Loucy (cell line): ENCODE measurements at regions not wholly inside any gene's neighbourhood (a gene's known extent, or its start where the extent isn't known, plus 50 kb on each side); places are given as distances from the start of the nearest gene placed in this dataset.

Experiments used
- H2AFZ ChIP-seq: fragments of 200-600 bp; sonication (generic); 2 replicates; pipeline ENCODE4 v1.6.0; 2016; ENCODE audit warnings: antibody characterized with exemption, mild to moderate bottlenecking, low read length, moderate library complexity
- H3F3A ChIP-seq: fragments of 200-600 bp; 2 replicates; pipeline ENCODE4 v1.6.0; 2016; ENCODE audit warnings: antibody characterized with exemption, low read depth, mild to moderate bottlenecking
- H3K27me3 ChIP-seq: fragments of 200-600 bp; sonication (generic); 2 replicates; pipeline ENCODE4 v1.6.1; 2014; ENCODE audit warnings: low read length, mild to moderate bottlenecking; ENCODE audit not compliant: insufficient read depth, poor library complexity, severe bottlenecking
- H3K36me3 ChIP-seq: fragments of 200-600 bp; sonication (generic); 2 replicates; pipeline ENCODE4 v1.6.1; 2016; ENCODE audit warnings: low read length; ENCODE audit not compliant: insufficient read depth
- H3K4me1 ChIP-seq: fragments of 200-600 bp; sonication (generic); 2 replicates; pipeline ENCODE4 v1.5.1; 2014; ENCODE audit warnings: low read length, mild to moderate bottlenecking; ENCODE audit not compliant: insufficient read depth, poor library complexity, severe bottlenecking
- H3K4me2 ChIP-seq: fragments of 200-600 bp; sonication (generic); 2 replicates; pipeline ENCODE4 v1.6.0; 2014; ENCODE audit warnings: antibody characterized with exemption, low read length, low read depth, mild to moderate bottlenecking; ENCODE audit not compliant: poor library complexity, severe bottlenecking
- H3K4me3 ChIP-seq: fragments of 200-600 bp; sonication (generic); 2 replicates; pipeline ENCODE4 v1.5.1; 2014; ENCODE audit warnings: low read length, mild to moderate bottlenecking, mixed read lengths; ENCODE audit not compliant: poor library complexity, severe bottlenecking
- H3K79me2 ChIP-seq: fragments of 200-600 bp; sonication (generic); 2 replicates; pipeline ENCODE4 v1.6.1; 2014; ENCODE audit warnings: low read length; ENCODE audit not compliant: insufficient read depth
- H3K9ac ChIP-seq: fragments of 200-600 bp; sonication (generic); 2 replicates; pipeline ENCODE4 v1.6.0; 2014; ENCODE audit warnings: mild to moderate bottlenecking, low read depth, low read length, moderate library complexity; ENCODE audit not compliant: poor library complexity, severe bottlenecking
- H3K9me2 ChIP-seq: fragments of 200-600 bp; sonication (generic); replicated peaks from 2 replicates; pipeline ENCODE4 v1.6.1; 2016; ENCODE audit warnings: low read depth, low read length, mixed read lengths
- H3K9me3 ChIP-seq: fragments of 200-600 bp; sonication (generic); 2 replicates; pipeline ENCODE4 v1.6.1; 2014; ENCODE audit warnings: mild to moderate bottlenecking, antibody characterized with exemption, low read length, low read depth; ENCODE audit not compliant: insufficient read depth
- H4K20me1 ChIP-seq: fragments of 200-600 bp; sonication (generic); 2 replicates; pipeline ENCODE4 v1.6.0; 2014; ENCODE audit warnings: antibody characterized with exemption, low read length, mild to moderate bottlenecking; ENCODE audit not compliant: insufficient read depth, poor library complexity, severe bottlenecking
- CTCF ChIP-seq: fragments of 200-600 bp; sonication (generic); conservative IDR thresholded peaks from 2 replicates; pipeline ENCODE4 v1.5.1; 2014; ENCODE audit warnings: mild to moderate bottlenecking, antibody characterized with exemption, low read length
- EZH2phosphoT487 ChIP-seq: fragments of 200-600 bp; IDR thresholded peaks from 2 replicates; pipeline ENCODE4 v1.6.1; 2018; ENCODE audit warnings: antibody characterized with exemption, mild to moderate bottlenecking, moderate library complexity, borderline replicate concordance

- Histone ChIP-seq H3K79me2 (no peaks in the 10 kb centered on the region), H3K27me3 (no peaks in the 10 kb centered on the region), H3K4me2 (no peak overlapping the region), H3K4me3 (no peak overlapping the region), H2AFZ (no peak overlapping the region), H3K9ac (no peak overlapping the region), H3K4me1 (no peaks in the 10 kb centered on the region), H3F3A (no peaks in the 10 kb centered on the region), H4K20me1 (no peaks in the 10 kb centered on the region), H3K9me3 (no peaks in the 10 kb centered on the region), H3K9me2 (no peaks in the 10 kb centered on the region), H3K36me3 (no peaks in the 10 kb centered on the region)
- no peak for TF ChIP-seq EZH2phosphoT487
These were observed 933.4 kb downstream of the PLA2G4A start for GRCh38 chr1:187762118-187762517.

GRCh38 chr1:187763465-187763864 is 934.7 kb downstream of the PLA2G4A start:
- Histone ChIP-seq H3K9ac (no peak overlapping the region), H4K20me1 (no peaks in the 10 kb centered on the region), H3F3A (no peaks in the 10 kb centered on the region), H3K79me2 (no peaks in the 10 kb centered on the region), H3K27me3 (no peaks in the 10 kb centered on the region), H3K4me2 (no peak overlapping the region), H3K9me2 (no peaks in the 10 kb centered on the region), H2AFZ (no peak overlapping the region), H3K36me3 (no peaks in the 10 kb centered on the region), H3K4me1 (no peaks in the 10 kb centered on the region), H3K4me3 (no peak overlapping the region), H3K9me3 (no peaks in the 10 kb centered on the region)
- TF ChIP-seq CTCF (no peak), EZH2phosphoT487 (no peak)

GRCh38 chr1:187763976-187764375 is 935.2 kb downstream of the PLA2G4A start:
- H3F3A ChIP-seq, result no peaks in the 10 kb centered on the region
- H3K4me2 ChIP-seq, result no peak overlapping the region
- H3K4me1 ChIP-seq, result no peaks in the 10 kb centered on the region
- no peak overlapping the region for H2AFZ ChIP-seq
- no peak overlapping the region for H3K9ac ChIP-seq
- H3K4me3 ChIP-seq, result no peak overlapping the region
- no peaks in the 10 kb centered on the region for H4K20me1 ChIP-seq
- no peaks in the 10 kb centered on the region for H3K27me3 ChIP-seq
- H3K79me2 ChIP-seq, result no peaks in the 10 kb centered on the region
- TF ChIP-seq CTCF (no peak), EZH2phosphoT487 (no peak)
- H3K9me2 ChIP-seq, result no peaks in the 10 kb centered on the region
- no peaks in the 10 kb centered on the region for H3K36me3 ChIP-seq
- H3K9me3 ChIP-seq, result no peaks in the 10 kb centered on the region

- H3K36me3 ChIP-seq, result no peaks in the 10 kb centered on the region
- TF ChIP-seq EZH2phosphoT487 (no peak), CTCF (no peak)
- no peaks in the 10 kb centered on the region for H3K27me3 ChIP-seq
- H4K20me1 ChIP-seq, result no peaks in the 10 kb centered on the region
- no peaks in the 10 kb centered on the region for H3K9me2 ChIP-seq
- no peaks in the 10 kb centered on the region for H3F3A ChIP-seq
- H3K9ac ChIP-seq, result no peak overlapping the region
- H3K79me2 ChIP-seq, result no peaks in the 10 kb centered on the region
- no peaks in the 10 kb centered on the region for H3K9me3 ChIP-seq
- H3K4me3 ChIP-seq, result no peak overlapping the region
- no peak overlapping the region for H2AFZ ChIP-seq
- H3K4me2 ChIP-seq, result no peak overlapping the region
- no peaks in the 10 kb centered on the region for H3K4me1 ChIP-seq
These were observed 942.6 kb downstream of the PLA2G4A start for GRCh38 chr1:187771396-187771795.
